ENCODE measurements at regions not wholly inside any gene's neighbourhood (a gene's known extent, or its start where the extent isn't known, plus 50 kb on each side); places are given as distances from the start of the nearest gene placed in this dataset.

- TF ChIP-seq CTCF (IDR thresholded peaks at IDR 0.05; ENCODE audit: low read length) (no peak), EZH2 (IDR thresholded peaks at IDR 0.05; ENCODE audit: borderline replicate concordance, low read length) (no peak)
These were observed 947.9 kb upstream of the LRRN3 start for GRCh38 chr7:110142939-110143526.
